ENCODE measurements at regions not wholly inside any gene's neighbourhood (a gene's known extent, or its start where the extent isn't known, plus 50 kb on each side); places are given as distances from the start of the nearest gene placed in this dataset.

- no peaks in the 10 kb centered on the region for H3K4me1 ChIP-seq
- H3K27ac ChIP-seq: no peak overlapping the region
- ATAC-seq: no peak
- 55% methylated on average over 2 of the region's 2 CpGs for WGBS (ENCODE audit: missing lambda C conversion rate)
- no peak overlapping the region for H3K4me3 ChIP-seq
- no peaks in the 10 kb centered on the region for H3K9me3 ChIP-seq
- TF ChIP-seq SREBF2 (IDR thresholded peaks at IDR 0.05): no peak
- no peak for TF ChIP-seq HOXA7 (CRISPR knock-in tag; IDR thresholded peaks at IDR 0.05)
- TF ChIP-seq FOXS1 (CRISPR knock-in tag; IDR thresholded peaks at IDR 0.05): no peak
- TF ChIP-seq HDAC2 (IDR thresholded peaks at IDR 0.05): no peak
- no peak for TF ChIP-seq HOXB5 (CRISPR knock-in tag; IDR thresholded peaks at IDR 0.05)
- TF ChIP-seq ZSCAN20 (CRISPR knock-in tag; IDR thresholded peaks at IDR 0.05): no peak
- no peak for TF ChIP-seq POLR2A (IDR thresholded peaks at IDR 0.05; ENCODE audit: low read length)
- no peak for TF ChIP-seq RNF2 (IDR thresholded peaks at IDR 0.05; ENCODE audit: borderline replicate concordance, low read depth)
- no peak overlapping the region for H3K4me2 ChIP-seq
- ChIA-PET POLR2A (no interaction called here), CTCF (no interaction called here)
- no peak for FAIRE-seq
- no peak for DNase-seq (ENCODE audit: low read depth in 1 of 2, low spot score in 1 of 2)
Measured at GRCh38 chr6:81621816-81622395, 130.6 kb downstream of the TENT5A start.

DNA sequence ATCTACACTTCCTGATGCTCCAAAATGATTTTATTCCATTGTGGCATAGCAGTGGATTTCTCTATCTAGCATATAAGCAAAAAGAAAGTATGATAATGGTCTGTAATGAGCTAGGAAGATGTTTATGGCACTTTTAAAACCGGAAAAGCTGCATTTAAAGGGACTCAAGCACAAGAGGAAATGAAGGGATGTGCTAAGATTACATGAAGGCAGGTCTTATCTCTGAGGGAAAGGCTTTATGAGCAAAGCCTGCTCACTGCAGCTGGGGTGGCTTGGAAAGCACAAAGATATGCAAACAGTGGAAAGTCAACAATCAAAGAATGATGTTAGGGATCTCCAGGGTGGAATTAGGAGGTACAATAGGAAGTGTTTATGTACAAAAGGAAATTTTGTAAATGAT is 138.2 kb downstream of the TENT5A start:
- TF ChIP-seq, protein P1, sequence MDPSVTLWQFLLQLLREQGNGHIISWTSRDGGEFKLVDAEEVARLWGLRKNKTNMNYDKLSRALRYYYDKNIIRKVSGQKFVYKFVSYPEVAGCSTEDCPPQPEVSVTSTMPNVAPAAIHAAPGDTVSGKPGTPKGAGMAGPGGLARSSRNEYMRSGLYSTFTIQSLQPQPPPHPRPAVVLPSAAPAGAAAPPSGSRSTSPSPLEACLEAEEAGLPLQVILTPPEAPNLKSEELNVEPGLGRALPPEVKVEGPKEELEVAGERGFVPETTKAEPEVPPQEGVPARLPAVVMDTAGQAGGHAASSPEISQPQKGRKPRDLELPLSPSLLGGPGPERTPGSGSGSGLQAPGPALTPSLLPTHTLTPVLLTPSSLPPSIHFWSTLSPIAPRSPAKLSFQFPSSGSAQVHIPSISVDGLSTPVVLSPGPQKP (IDR thresholded peaks at IDR 0.05; ENCODE audit: low read depth, low read length): no peak
- TF ChIP-seq HDAC2 (IDR thresholded peaks at IDR 0.05): no peak
- no peak for TF ChIP-seq NR3C1 (IDR thresholded peaks at IDR 0.05)
- no peak for TF ChIP-seq CHD4 (IDR thresholded peaks at IDR 0.05; ENCODE audit: borderline replicate concordance)
- TF ChIP-seq RFX5 (IDR thresholded peaks at IDR 0.05): no peak
- TF ChIP-seq CBX8 (IDR thresholded peaks at IDR 0.05): no peak
- CTCF ChIA-PET: no interaction called here

GRCh38 chr6:81613606-81614005 is 138.9 kb downstream of the TENT5A start:
- FAIRE-seq (no peak), ATAC-seq (no peak), DNase-seq (ENCODE audit: low read depth in 1 of 2, low spot score in 1 of 2) (no peak)
- H3K4me3 ChIP-seq: no peak overlapping the region
- no peaks in the 10 kb centered on the region for H3K4me1 ChIP-seq
- no peak overlapping the region for H3K27ac ChIP-seq
- ChIA-PET POLR2A (no interaction called here), CTCF (no interaction called here)
- no peak overlapping the region for H3K4me2 ChIP-seq
- TF ChIP-seq RNF2 (IDR thresholded peaks at IDR 0.05; ENCODE audit: borderline replicate concordance, low read depth) (no peak), PHF8 (IDR thresholded peaks at IDR 0.05; ENCODE audit: borderline replicate concordance, low read depth) (no peak), HES2 (IDR thresholded peaks at IDR 0.05) (no peak), FOSB (CRISPR knock-in tag; IDR thresholded peaks at IDR 0.05) (no peak), FOXS1 (CRISPR knock-in tag; IDR thresholded peaks at IDR 0.05) (no peak), ZNF302 (CRISPR knock-in tag; IDR thresholded peaks at IDR 0.05) (no peak), CBX8 (IDR thresholded peaks at IDR 0.05) (no peak), NR3C1 (IDR thresholded peaks at IDR 0.05) (no peak), HOXB5 (CRISPR knock-in tag; IDR thresholded peaks at IDR 0.05) (no peak), HOXA7 (CRISPR knock-in tag; IDR thresholded peaks at IDR 0.05) (no peak), JUN (IDR thresholded peaks at IDR 0.05) (no peak), MAZ (IDR thresholded peaks at IDR 0.05; ENCODE audit: borderline replicate concordance, low read depth, low read length) (no peak), ZC3H11A (IDR thresholded peaks at IDR 0.05) (no peak), TP53 (CRISPR knock-in tag; IDR thresholded peaks at IDR 0.05) (no peak), KDM1A (IDR thresholded peaks at IDR 0.05; ENCODE audit: low read depth) (no peak)
- TF ChIP-seq, protein P2, sequence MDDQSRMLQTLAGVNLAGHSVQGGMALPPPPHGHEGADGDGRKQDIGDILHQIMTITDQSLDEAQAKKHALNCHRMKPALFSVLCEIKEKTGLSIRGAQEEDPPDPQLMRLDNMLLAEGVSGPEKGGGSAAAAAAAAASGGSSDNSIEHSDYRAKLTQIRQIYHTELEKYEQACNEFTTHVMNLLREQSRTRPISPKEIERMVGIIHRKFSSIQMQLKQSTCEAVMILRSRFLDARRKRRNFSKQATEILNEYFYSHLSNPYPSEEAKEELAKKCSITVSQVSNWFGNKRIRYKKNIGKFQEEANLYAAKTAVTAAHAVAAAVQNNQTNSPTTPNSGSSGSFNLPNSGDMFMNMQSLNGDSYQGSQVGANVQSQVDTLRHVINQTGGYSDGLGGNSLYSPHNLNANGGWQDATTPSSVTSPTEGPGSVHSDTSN (IDR thresholded peaks at IDR 0.05): no peak
- TF ChIP-seq, protein P1 (IDR thresholded peaks at IDR 0.05; ENCODE audit: low read depth, low read length): no peak
- no peaks in the 10 kb centered on the region for H3K9me3 ChIP-seq
- 71% methylated on average over 1 of the region's 1 CpG for WGBS (ENCODE audit: missing lambda C conversion rate)

More for the DNA sequence above, 138.2 kb downstream of the TENT5A start:
- 4% methylated on average over 1 of the region's 1 CpG for WGBS (ENCODE audit: missing lambda C conversion rate)
- POLR2A ChIA-PET: no interaction called here
- Histone ChIP-seq H3K4me1 (no peaks in the 10 kb centered on the region), H3K9me3 (no peaks in the 10 kb centered on the region), H3K4me3 (no peak overlapping the region), H3K4me2 (no peak overlapping the region), H3K27ac (no peak overlapping the region)
- no peak for ATAC-seq
- no peak for FAIRE-seq
- DNase-seq (ENCODE audit: low read depth in 1 of 2, low spot score in 1 of 2): peak in 1 of 2 experiments; percentile 1
